Stimulated activated effector memory CD8-positive, alpha-beta T cell treated with anti-CD3 and anti-CD28 coated beads, Interleukin-12 subunit alpha, Interleukin-12 subunit beta, amount 100 ng/mL, for 72 hours (primary cell): ENCODE measurements at regions not wholly inside any gene's neighbourhood (a gene's known extent, or its start where the extent isn't known, plus 50 kb on each side); places are given as distances from the start of the nearest gene placed in this dataset.

Experiments used
- ATAC-seq: fragments of 150-1000 bp; cut with Tn5 transposase; 2 replicates; pipeline ENCODE4 v1.10.0; 2021
- DNase-seq, 2 donors: peaks; one replicate each; pipeline ENCODE4 v3.0.0; 2021 to 2022; ENCODE audit warnings: low spot score in 2 of 2
- H3K27ac Mint-ChIP-seq: one replicate; pipeline ENCODE4 v1.8.0; 2022; ENCODE audit warnings: mild to moderate bottlenecking, mixed read lengths
- H3K36me3 Mint-ChIP-seq: one replicate; pipeline ENCODE4 v1.8.0; 2022; ENCODE audit warnings: mild to moderate bottlenecking, mixed read lengths
- H3K4me1 Mint-ChIP-seq: one replicate; pipeline ENCODE4 v1.8.0; 2022; ENCODE audit warnings: mixed read lengths
- H3K4me3 Mint-ChIP-seq: one replicate; pipeline ENCODE4 v1.8.0; 2022; ENCODE audit warnings: mild to moderate bottlenecking, mixed read lengths
- H3K9me3 Mint-ChIP-seq: one replicate; pipeline ENCODE4 v1.8.0; 2022; ENCODE audit warnings: mixed read lengths

DNA sequence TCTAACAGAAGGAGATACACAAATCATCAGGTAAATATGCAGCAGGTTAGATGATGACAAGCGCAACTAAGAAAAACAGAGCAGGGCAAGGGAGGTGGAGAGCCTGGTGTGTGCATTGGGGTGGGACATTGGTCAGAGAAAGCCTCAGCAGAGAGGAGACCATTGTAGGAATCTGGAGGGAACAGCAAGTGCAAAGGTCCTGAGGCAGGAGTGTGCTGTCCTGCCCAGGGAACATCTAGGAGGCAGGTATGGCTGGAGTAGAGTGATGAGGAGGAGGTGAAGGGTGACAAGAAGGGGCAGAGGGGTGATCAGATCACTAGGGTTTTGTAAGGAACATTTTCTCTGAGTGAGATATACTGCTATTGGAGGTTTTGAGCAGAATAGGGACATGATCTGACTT is 90.1 kb downstream of the NCR2 start:
- Mint-ChIP-seq H3K4me1 (peaks cover 19% of the 10 kb centered on the region), H3K9me3 (no peaks in the 10 kb centered on the region)
- ATAC-seq, result no peak

GRCh38 chr6:41426438-41426851 is 91.0 kb downstream of the NCR2 start:
- Mint-ChIP-seq H3K27ac (no peak overlapping the region), H3K36me3 (no peaks in the 10 kb centered on the region), H3K4me1 (peaks cover 19% of the 10 kb centered on the region), H3K9me3 (no peaks in the 10 kb centered on the region), H3K4me3 (no peak overlapping the region)
- no peak for DNase-seq
- peak; percentile 37 for ATAC-seq

More for the DNA sequence above, 90.1 kb downstream of the NCR2 start:
- no peak overlapping the region for H3K27ac Mint-ChIP-seq
- no peak overlapping the region for H3K4me3 Mint-ChIP-seq
- no peak for DNase-seq
- no peaks in the 10 kb centered on the region for H3K36me3 Mint-ChIP-seq

GRCh38 chr6:41426888-41427641 is 91.7 kb downstream of the NCR2 start:
- ATAC-seq (no peak), DNase-seq (no peak)
- peaks cover 23% of the 10 kb centered on the region for H3K4me1 Mint-ChIP-seq
- H3K27ac Mint-ChIP-seq, result no peak overlapping the region
- H3K9me3 Mint-ChIP-seq, result no peaks in the 10 kb centered on the region
- H3K36me3 Mint-ChIP-seq, result no peaks in the 10 kb centered on the region
- no peak overlapping the region for H3K4me3 Mint-ChIP-seq

- DNase-seq (peak; percentile 25 to 72), ATAC-seq (peak; percentile 52)
- Mint-ChIP-seq H3K4me1 (peaks cover 26% of the 10 kb centered on the region), H3K9me3 (no peaks in the 10 kb centered on the region), H3K27ac (no peak overlapping the region), H3K36me3 (no peaks in the 10 kb centered on the region), H3K4me3 (no peak overlapping the region)
Observed at GRCh38 chr6:41427642-41428335, 92.4 kb downstream of the NCR2 start.

- no peaks in the 10 kb centered on the region for H3K9me3 Mint-ChIP-seq
- no peak for ATAC-seq
- H3K4me1 Mint-ChIP-seq, result peaks cover 26% of the 10 kb centered on the region
- peak overlapping the region; percentile 59 for H3K27ac Mint-ChIP-seq
- H3K36me3 Mint-ChIP-seq, result no peaks in the 10 kb centered on the region
- H3K4me3 Mint-ChIP-seq, result no peak overlapping the region
- no peak for DNase-seq
Observed at GRCh38 chr6:41428336-41428995, 93.1 kb downstream of the NCR2 start.

GRCh38 chr6:41428996-41429421 is 93.6 kb downstream of the NCR2 start:
- Mint-ChIP-seq H3K9me3 (no peaks in the 10 kb centered on the region), H3K4me1 (peaks cover 26% of the 10 kb centered on the region), H3K27ac (peak overlapping the region; percentile 59), H3K4me3 (no peak overlapping the region), H3K36me3 (no peaks in the 10 kb centered on the region)
- ATAC-seq (peak; percentile 84), DNase-seq (peak in 1 of 2 donors; percentile 18)

- H3K36me3 Mint-ChIP-seq, result no peaks in the 10 kb centered on the region
- H3K27ac Mint-ChIP-seq, result peak overlapping the region; percentile 20
- no peaks in the 10 kb centered on the region for H3K9me3 Mint-ChIP-seq
- H3K4me1 Mint-ChIP-seq, result peaks cover 26% of the 10 kb centered on the region
- ATAC-seq, result no peak
- no peak for DNase-seq
- H3K4me3 Mint-ChIP-seq, result no peak overlapping the region
Observed at GRCh38 chr6:41429506-41430504, 94.4 kb downstream of the NCR2 start.

- no peak for ATAC-seq
- no peaks in the 10 kb centered on the region for H3K36me3 Mint-ChIP-seq
- H3K27ac Mint-ChIP-seq, result no peak overlapping the region
- H3K4me1 Mint-ChIP-seq, result peaks cover 26% of the 10 kb centered on the region
- H3K4me3 Mint-ChIP-seq, result no peak overlapping the region
- H3K9me3 Mint-ChIP-seq, result no peaks in the 10 kb centered on the region
- no peak for DNase-seq
Observed at GRCh38 chr6:41430875-41431274, 95.5 kb downstream of the NCR2 start.

GRCh38 chr6:41432280-41432679 is 96.9 kb downstream of the NCR2 start:
- no peaks in the 10 kb centered on the region for H3K36me3 Mint-ChIP-seq
- no peaks in the 10 kb centered on the region for H3K9me3 Mint-ChIP-seq
- no peak overlapping the region for H3K4me3 Mint-ChIP-seq
- H3K27ac Mint-ChIP-seq, result peak overlapping the region; percentile 81
- ATAC-seq (no peak), DNase-seq (no peak)
- peaks cover 26% of the 10 kb centered on the region for H3K4me1 Mint-ChIP-seq

GRCh38 chr6:41434803-41435481 is 99.5 kb downstream of the NCR2 start:
- H3K4me3 Mint-ChIP-seq, result no peak overlapping the region
- H3K9me3 Mint-ChIP-seq, result no peaks in the 10 kb centered on the region
- no peak overlapping the region for H3K27ac Mint-ChIP-seq
- no peak for ATAC-seq
- peaks cover 24% of the 10 kb centered on the region for H3K4me1 Mint-ChIP-seq
- H3K36me3 Mint-ChIP-seq, result no peaks in the 10 kb centered on the region
- DNase-seq, result no peak

- Mint-ChIP-seq H3K4me3 (no peak overlapping the region), H3K4me1 (peaks cover 39% of the 10 kb centered on the region), H3K9me3 (no peaks in the 10 kb centered on the region), H3K27ac (peak overlapping the region; percentile 5), H3K36me3 (no peaks in the 10 kb centered on the region)
- DNase-seq (no peak), ATAC-seq (no peak)
Observed at GRCh38 chr6:41437604-41438003, 102.2 kb downstream of the NCR2 start.

DNA sequence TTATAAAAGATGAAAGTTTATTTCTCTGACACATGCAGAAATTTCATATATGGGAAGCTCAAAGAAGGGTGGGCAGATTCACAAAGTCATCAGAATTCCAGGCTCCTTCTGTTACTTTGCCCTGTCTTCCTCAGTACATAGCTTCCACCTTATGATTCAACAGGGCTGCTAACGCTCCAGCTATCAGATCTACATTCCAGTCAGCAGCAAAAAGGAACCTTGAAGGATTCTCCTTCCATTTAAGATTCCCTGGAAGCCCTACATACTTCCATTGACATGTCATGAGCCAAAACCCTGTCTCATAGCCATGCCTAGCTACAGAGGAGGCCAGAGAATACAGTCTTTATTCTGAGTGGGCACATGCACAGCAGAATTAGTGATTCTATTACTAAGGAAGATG is 103.3 kb downstream of the NCR2 start:
- H3K4me3 Mint-ChIP-seq, result no peak overlapping the region
- H3K36me3 Mint-ChIP-seq, result no peaks in the 10 kb centered on the region
- no peaks in the 10 kb centered on the region for H3K9me3 Mint-ChIP-seq
- ATAC-seq (no peak), DNase-seq (no peak)
- no peak overlapping the region for H3K27ac Mint-ChIP-seq
- peaks cover 44% of the 10 kb centered on the region for H3K4me1 Mint-ChIP-seq

DNA sequence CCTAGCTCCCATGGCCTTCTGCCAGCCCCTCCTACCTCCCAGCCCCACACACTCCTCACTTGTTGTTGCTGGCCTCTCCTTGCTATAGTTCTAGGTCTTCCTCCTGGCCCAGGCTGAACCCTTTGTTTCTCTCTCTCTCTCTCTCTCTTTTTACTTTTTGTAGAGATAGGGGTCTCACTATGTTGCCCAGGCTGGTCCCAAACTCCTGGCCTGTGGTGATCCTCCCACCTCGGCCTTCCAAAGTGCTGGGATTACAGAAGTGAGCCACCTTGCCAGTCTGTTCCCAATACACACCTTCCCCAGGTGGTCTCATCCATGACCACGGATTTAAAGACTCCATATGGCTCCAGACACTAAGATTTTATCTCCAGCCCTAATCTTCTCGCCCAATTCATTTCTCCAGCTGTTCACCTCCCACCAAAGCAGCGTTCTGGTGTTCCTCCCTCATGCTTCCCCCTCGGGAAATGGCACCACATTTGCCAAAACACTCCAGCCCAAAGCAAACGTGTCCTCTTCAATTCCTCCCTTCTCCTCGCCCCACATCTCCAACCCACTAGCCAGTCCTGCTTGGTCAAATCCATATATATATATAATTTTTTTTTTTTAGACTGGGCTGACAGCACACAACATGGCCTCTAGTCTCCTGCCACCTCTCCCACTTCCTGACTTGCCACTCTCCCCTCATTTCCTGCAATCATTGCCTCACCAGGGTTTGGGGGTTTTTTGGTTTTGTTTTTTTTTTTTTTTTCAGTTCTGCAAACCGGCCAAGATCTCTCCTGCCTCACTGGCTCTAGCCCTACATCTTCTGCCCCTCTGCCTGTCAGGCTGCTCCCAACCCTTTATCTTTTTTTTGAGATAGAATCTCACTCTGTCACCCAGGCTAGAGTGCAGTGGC is 104.4 kb downstream of the NCR2 start:
- peak; percentile 83 for ATAC-seq
- H3K27ac Mint-ChIP-seq, result peak overlapping the region; percentile 79
- H3K36me3 Mint-ChIP-seq, result no peaks in the 10 kb centered on the region
- peak overlapping the region; percentile 19 for H3K4me3 Mint-ChIP-seq
- H3K9me3 Mint-ChIP-seq, result no peaks in the 10 kb centered on the region
- H3K4me1 Mint-ChIP-seq, result peaks cover 49% of the 10 kb centered on the region
- peak in 1 of 2 donors; percentile 56 for DNase-seq
